Jurkat, Clone E6-1 (cell line): ENCODE measurements at regions not wholly inside any gene's neighbourhood (a gene's known extent, or its start where the extent isn't known, plus 50 kb on each side); places are given as distances from the start of the nearest gene placed in this dataset.

Experiments
- DNase-seq: peaks from one replicate; pipeline ENCODE4 v3.0.0-alpha.2; 2011; ENCODE audit warnings: low read depth, low spot score
- H3K4me3 ChIP-seq: 2 replicates; pipeline ENCODE4 v1.5.1; 2011; ENCODE audit warnings: mild to moderate bottlenecking, low read length, control low read depth, moderate library complexity

DNA sequence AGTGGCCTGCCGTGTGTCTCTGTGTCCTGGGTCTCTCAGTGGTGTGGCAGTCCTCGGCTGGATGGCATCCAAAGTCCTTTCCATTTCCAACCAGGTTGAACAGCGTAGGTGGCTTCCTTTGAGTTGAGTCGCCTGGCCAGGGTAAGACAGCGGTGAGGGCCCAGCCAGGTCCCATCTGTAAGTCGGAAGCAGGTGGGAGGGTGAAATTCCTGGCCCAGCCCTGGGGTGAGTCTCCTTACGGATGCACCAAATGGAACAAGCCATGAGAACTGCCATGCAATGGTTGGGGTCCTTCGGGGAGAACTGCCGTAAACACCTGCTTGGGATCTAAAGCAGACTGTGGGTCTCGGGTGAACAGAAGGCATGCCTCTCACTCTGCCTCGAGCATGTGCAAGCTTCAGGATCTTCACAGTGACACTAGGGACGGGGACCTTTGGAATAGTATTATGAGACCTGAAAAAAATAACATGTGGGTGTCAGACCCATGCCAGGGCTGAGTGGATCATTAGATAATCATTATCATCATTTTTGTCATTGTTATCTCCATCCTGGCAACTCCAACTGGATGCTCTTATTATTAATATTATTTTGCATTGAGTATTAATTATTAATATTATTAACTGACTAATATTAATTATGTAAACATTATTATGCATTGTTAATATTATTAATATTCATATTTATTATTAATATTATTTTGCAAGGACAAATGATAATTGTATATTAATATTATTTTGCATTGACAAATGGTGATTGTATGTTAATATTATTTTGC lies 57.7 kb upstream of the LINC01488 start:
- no peak overlapping the region for H3K4me3 ChIP-seq
- DNase-seq, result no peak

DNA sequence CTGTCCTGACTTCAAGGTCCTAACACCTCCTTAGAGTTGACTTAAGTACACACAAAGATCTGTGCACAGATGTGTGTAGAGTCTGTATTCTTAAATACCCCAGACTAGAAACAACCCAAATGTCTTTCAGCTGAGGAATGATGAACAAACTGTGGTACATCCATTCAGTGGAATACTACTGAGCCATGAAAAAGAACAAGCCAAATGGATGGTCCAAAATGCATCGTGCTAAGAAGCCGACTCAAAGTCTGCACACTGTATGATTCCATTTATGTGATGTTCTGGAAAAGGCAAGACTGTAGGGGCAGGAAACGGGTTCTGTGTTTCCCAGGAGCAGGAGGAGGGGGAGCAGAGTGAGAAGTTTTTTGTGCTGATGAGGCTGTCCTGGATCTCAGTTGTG lies 56.7 kb upstream of the LINC01488 start:
- H3K4me3 ChIP-seq, result no peak overlapping the region
- DNase-seq, result no peak

DNA sequence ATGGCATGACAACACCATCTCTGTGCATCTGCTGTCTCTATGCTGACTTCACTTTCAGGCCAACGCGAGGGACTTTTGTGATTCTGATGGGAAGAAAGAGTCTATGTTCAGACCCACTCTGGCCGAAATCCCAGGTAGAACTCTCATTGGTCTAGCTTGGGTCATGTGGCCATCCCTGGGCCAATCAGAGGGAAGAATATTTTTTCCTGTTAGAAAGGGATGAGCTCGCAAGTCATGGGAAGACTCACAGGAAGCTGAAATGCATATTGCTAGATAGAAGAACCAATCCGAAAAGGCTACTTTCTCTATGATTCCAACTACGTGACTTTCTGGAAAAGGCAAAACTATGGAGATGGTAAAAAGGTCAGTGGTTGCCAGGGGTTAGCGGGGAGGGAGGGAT lies 56.0 kb upstream of the LINC01488 start:
- no peak overlapping the region for H3K4me3 ChIP-seq
- no peak for DNase-seq

DNA sequence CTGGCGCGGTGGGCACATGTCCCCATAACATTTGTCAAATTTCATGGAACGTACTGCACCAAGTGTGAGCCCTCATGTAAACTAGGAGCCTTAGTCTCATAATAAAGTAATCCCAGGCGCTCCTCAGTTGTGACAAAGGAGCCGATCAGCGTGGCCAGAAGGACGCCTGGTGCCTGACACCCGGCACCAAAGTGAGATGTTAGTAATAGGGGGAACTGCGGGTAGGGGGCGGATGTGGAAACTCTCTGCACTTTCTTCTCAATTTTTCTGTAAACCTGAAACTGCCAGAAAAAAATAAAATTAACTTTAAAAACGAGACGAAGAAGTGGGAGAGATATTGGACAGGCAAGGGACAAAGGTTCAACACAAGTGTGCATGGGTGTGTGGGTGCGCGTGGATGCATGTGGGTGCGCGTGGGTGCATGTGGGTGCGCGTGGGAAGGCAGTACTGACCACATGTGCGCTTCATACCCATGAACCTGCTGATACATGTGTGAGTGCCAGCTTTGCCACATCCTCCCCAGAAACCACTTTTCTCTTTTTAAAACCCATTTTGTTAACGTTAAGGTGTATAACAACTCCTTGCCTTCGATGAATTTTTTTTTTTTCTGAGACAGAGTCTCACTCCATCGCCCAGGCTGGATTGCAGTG lies 55.4 kb upstream of the LINC01488 start:
- DNase-seq, result peak; percentile 86
- H3K4me3 ChIP-seq, result no peak overlapping the region

- no peak overlapping the region for H3K4me3 ChIP-seq
- DNase-seq, result no peak
Measured at GRCh38 chr11:69427337-69427736, 54.1 kb upstream of the LINC01488 start.

DNA sequence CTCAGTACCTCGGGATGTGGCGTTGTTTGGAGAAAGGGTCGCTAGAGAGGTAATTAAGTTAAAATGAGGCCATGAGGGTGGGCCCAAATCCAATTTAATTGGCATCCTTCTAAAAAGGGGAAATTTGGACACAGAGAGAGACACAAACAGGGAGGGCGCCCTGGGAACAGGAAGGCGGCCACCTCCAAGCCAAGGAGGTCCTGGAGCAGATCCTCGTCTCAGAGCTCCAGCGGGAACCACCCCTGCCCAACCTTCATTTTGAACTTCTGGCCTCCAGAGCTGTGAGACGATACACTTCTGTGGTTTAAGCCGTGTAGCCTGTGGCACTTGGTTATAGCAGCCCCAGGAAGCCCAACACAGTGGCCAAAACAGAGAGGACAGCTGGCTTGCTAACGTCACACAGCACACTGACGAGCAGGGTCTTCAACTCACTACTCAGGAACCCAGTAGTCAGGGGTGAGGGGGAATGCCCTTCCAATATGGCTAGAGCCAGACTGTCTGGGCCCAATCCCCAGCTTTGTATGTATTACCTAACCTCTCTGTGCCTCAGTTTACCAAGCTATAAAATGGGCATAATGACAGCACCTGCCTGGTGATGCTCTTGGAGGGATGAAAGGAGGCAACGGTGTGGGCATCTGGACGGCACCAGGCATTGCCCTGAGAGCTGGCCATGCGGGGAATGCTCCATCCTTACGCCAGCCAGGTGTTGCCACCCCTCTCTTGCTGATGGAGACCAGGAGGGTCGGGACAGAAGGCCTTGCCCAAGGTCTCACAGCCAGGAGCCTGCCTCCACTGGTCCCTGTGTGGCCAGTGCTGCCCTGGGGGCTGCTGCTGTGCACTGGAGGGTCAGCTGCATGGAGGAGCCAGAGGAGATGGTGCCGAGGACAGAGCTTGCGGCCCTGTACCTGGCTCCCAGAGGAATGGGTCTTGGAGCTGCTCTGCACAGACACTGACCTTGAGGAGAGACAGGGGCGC lies 53.3 kb upstream of the LINC01488 start:
- no peak overlapping the region for H3K4me3 ChIP-seq
- DNase-seq, result no peak

- no peak overlapping the region for H3K4me3 ChIP-seq
- DNase-seq, result no peak
Measured at GRCh38 chr11:69429716-69430491, 51.6 kb upstream of the LINC01488 start.

DNA sequence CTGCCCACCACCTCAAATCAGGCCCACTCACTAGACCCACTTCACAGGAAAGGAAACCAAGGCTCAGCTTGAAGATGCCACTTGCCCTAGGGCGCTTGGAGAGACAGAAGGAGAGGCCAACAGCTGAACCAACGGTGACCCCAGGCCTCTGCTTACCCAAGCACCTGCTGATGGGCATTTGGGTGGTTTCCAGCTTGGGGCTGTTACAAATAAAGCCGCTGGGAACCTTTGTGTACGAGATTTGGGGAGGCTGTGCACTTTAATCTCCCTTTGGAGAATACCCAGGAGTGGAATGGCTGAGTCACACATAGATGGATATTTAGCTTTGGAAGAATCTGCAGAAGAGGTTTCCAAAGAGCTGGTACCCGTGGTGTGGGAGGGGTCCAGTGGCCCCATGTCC lies 50.9 kb upstream of the LINC01488 start:
- no peak for DNase-seq
- H3K4me3 ChIP-seq, result no peak overlapping the region

DNA sequence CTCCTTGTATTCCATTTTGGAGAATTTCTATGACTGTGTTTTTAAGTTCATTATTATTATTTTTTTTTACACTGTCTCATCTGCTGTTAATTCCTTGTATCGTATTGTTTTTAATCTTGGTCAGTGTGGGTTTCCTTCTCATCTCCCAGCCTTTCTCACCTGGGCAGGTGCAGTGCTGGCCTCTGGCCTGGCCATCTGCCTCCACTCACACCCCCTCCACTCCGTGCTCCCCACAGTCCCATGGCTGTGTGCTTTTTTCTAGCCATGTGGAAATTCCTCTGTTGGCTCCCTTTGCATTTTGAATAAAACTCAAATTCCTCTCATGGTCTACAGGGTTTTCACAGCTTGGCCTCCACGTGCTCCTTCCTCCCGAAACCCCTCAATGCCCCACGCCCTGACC lies 50.3 kb upstream of the LINC01488 start:
- H3K4me3 ChIP-seq, result no peak overlapping the region
- DNase-seq, result no peak
